ENCODE measurements at regions not wholly inside any gene's neighbourhood (a gene's known extent, or its start where the extent isn't known, plus 50 kb on each side); places are given as distances from the start of the nearest gene placed in this dataset.

DNA sequence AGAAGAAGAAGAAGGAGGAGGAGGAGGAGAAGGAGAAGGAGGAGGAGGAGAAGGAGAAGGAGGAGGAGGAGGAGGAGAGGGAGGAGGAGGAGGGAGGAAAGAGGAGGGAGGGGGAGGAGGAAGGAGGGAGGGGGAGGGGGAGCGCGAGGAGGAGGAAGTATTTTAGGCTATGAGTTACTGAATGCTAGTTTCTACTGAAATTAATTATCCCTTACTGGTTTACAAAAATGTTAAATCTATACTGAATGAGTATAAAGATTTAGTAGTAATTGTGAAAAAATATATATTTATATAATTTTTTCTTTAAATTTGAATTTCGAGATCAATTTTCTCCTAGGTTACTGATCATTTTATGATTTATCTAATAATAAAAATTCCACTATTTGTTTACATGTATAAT lies 1769.0 kb upstream of the NUDT12 start:
- no peak for TF ChIP-seq ZNF384 (IDR thresholded peaks at IDR 0.05)
- no peak for TF ChIP-seq BHLHE40 (IDR thresholded peaks at IDR 0.05; ENCODE audit: borderline replicate concordance)
- no peak for TF ChIP-seq FOXM1 (IDR thresholded peaks at IDR 0.05; ENCODE audit: borderline replicate concordance)
- TF ChIP-seq FOXK2 (IDR thresholded peaks at IDR 0.05): no peak
- TF ChIP-seq TARDBP (IDR thresholded peaks at IDR 0.05): no peak
- TF ChIP-seq HDGF (IDR thresholded peaks at IDR 0.05; ENCODE audit: borderline replicate concordance): no peak
- no peak for TF ChIP-seq SUZ12 (IDR thresholded peaks at IDR 0.05)
- TF ChIP-seq FOXA1 (IDR thresholded peaks at IDR 0.05): no peak
- no peak for TF ChIP-seq LEF1 (IDR thresholded peaks at IDR 0.05; ENCODE audit: borderline replicate concordance)

All from HEK293T (cell line).